Body of pancreas (tissue), 4 donors: ENCODE measurements at regions not wholly inside any gene's neighbourhood (a gene's known extent, or its start where the extent isn't known, plus 50 kb on each side); places are given as distances from the start of the nearest gene placed in this dataset.

Experiments used
- POLR2A ChIP-seq, 3 donors: fragments of 450-650 bp; IDR thresholded peaks; one replicate each; pipeline ENCODE4 v1.6.1; 2016; ENCODE audit warnings: antibody characterized with exemption in 3 of 3, mild to moderate bottlenecking in 2 of 3
- TF ChIP-seq, protein P1 (sequence below), 7 experiments: fragments of 450-650 bp in 4 of 7; fragments of 200-600 bp in 3 of 7; sonication (generic) in 3 of 7; IDR thresholded peaks; one replicate each; pipeline ENCODE4 v1.5.1; 2016 to 2019; ENCODE audit warnings: antibody characterized with exemption in 7 of 7

DNA sequence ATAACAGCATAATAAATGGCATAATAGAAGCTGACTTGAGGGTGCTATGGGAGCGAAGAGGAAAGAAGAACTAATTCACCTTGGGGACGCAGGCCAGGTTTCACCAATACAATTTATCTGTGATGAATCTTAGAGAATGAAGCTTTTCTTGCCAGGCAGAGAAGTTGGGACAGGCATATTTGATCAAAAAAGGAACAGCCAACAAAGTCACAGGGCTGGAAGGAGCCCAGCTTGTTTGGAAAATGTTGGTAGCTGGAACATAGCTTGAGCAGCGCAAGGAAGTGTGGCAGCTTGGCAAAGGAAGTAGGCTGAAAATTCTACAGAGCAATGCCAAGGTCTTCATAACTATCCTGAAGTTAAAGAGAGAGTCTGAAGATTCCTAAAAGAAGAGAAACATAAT is 181.5 kb upstream of the OR13F1 start:
- TF ChIP-seq, protein P1, sequence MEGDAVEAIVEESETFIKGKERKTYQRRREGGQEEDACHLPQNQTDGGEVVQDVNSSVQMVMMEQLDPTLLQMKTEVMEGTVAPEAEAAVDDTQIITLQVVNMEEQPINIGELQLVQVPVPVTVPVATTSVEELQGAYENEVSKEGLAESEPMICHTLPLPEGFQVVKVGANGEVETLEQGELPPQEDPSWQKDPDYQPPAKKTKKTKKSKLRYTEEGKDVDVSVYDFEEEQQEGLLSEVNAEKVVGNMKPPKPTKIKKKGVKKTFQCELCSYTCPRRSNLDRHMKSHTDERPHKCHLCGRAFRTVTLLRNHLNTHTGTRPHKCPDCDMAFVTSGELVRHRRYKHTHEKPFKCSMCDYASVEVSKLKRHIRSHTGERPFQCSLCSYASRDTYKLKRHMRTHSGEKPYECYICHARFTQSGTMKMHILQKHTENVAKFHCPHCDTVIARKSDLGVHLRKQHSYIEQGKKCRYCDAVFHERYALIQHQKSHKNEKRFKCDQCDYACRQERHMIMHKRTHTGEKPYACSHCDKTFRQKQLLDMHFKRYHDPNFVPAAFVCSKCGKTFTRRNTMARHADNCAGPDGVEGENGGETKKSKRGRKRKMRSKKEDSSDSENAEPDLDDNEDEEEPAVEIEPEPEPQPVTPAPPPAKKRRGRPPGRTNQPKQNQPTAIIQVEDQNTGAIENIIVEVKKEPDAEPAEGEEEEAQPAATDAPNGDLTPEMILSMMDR (IDR thresholded peaks at IDR 0.05) = no peak
- TF ChIP-seq POLR2A (IDR thresholded peaks at IDR 0.05) = no peak
